ENCODE measurements at regions not wholly inside any gene's neighbourhood (a gene's known extent, or its start where the extent isn't known, plus 50 kb on each side); places are given as distances from the start of the nearest gene placed in this dataset.

GRCh38 chr11:27770576-27770975, 70.3 kb upstream of the BDNF start:
- DNase-seq: no peak

GRCh38 chr11:27763736-27764135, 63.5 kb upstream of the BDNF start:
- DNase-seq: no peak

DNA sequence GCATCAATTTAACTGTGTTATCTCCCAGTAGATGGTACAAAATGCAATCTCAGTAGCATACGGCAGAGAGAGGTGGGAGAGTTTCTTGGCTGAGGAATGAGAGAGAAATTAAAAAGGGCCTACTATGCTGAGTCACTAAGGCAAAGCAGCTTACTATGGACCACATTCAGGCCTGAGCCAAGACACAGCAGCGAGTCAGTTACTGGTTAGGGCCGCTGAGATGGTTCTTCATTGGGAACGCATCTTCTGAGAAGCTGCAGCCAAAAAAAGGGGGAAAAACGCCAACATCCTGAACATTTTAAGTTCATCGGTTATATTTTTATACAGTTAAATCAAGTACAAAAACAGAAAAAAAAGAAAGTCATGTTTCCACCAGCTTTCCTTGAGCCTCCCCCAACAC, 61.1 kb upstream of the BDNF start:
- DNase-seq: no peak

- DNase-seq: no peak
Observed at GRCh38 chr11:27757953-27758352, 57.7 kb upstream of the BDNF start.

GRCh38 chr11:27754035-27755017, 54.1 kb upstream of the BDNF start:
- peak; percentile 57 for DNase-seq

Data from left kidney (tissue), 1 donor.